HepG2 (cell line): ENCODE measurements at regions not wholly inside any gene's neighbourhood (a gene's known extent, or its start where the extent isn't known, plus 50 kb on each side); places are given as distances from the start of the nearest gene placed in this dataset.

Experiments used
- BHLHE40 ChIP-seq: IDR thresholded peaks from 2 replicates; pipeline ENCODE4 v1.6.1; 2011; ENCODE audit warnings: low read length, improper control_type of control experiment
- CC2D1A ChIP-seq: sonication (generic); formaldehyde crosslinking; IDR thresholded peaks from 2 replicates; pipeline ENCODE4 v1.8.1; 2023; ENCODE audit warnings: mild to moderate bottlenecking, missing genetic modification reagents
- CCAR2 ChIP-seq: fragments of 200-400 bp; formaldehyde crosslinking; optimal IDR thresholded peaks from 2 replicates; pipeline ENCODE3; 2018; ENCODE audit warnings: low read depth, mild to moderate bottlenecking, low read length, moderate library complexity
- GABPB1 ChIP-seq: IDR thresholded peaks from 2 replicates; pipeline ENCODE4 v1.6.1; 2016; ENCODE audit warnings: mild to moderate bottlenecking, missing genetic modification reagents, moderate library complexity, missing compliant biosample characterization
- KDM2A ChIP-seq: sonication (generic); formaldehyde crosslinking; IDR thresholded peaks from 2 replicates; pipeline ENCODE4 v1.4.0; 2020; ENCODE audit warnings: low read depth, missing genetic modification reagents, borderline replicate concordance
- KLF15 ChIP-seq: sonication (generic); formaldehyde crosslinking; IDR thresholded peaks from 2 replicates; pipeline ENCODE4 v1.8.1; 2023; ENCODE audit warnings: borderline replicate concordance, mild to moderate bottlenecking, inconsistent platforms, missing genetic modification reagents, mixed read lengths
- MED1 ChIP-seq: sonication (generic); formaldehyde crosslinking; IDR thresholded peaks from 2 replicates; pipeline ENCODE4 v1.4.0; 2020; ENCODE audit warnings: missing genetic modification reagents
- MZF1 ChIP-seq: sonication (generic); formaldehyde crosslinking; IDR thresholded peaks from 2 replicates; pipeline ENCODE4 v1.8.1; 2023; ENCODE audit warnings: mild to moderate bottlenecking, missing genetic modification reagents, borderline replicate concordance
- NFATC3 ChIP-seq: sonication (generic); formaldehyde crosslinking; IDR thresholded peaks from 2 replicates; pipeline ENCODE4 v1.5.1; 2020; ENCODE audit warnings: mild to moderate bottlenecking, missing genetic modification reagents
- NKX3-1 ChIP-seq: sonication (generic); formaldehyde crosslinking; IDR thresholded peaks from 2 replicates; pipeline ENCODE4 v1.5.0; 2020; ENCODE audit warnings: missing genetic modification reagents
- NR1H2 ChIP-seq: sonication (generic); formaldehyde crosslinking; IDR thresholded peaks from 2 replicates; pipeline ENCODE4 v1.8.1; 2022; ENCODE audit warnings: low read depth, missing genetic modification reagents, borderline replicate concordance
- POLR2G ChIP-seq: fragments of 200-400 bp; formaldehyde crosslinking; IDR thresholded peaks from 2 replicates; pipeline ENCODE4 v1.6.1; 2018; ENCODE audit warnings: mild to moderate bottlenecking, low read depth, low read length, moderate library complexity
- RCOR2 ChIP-seq: IDR thresholded peaks from 2 replicates; pipeline ENCODE4 v1.6.1; 2016; ENCODE audit warnings: missing biosample characterization, missing genetic modification reagents
- SSRP1 ChIP-seq: IDR thresholded peaks from 2 replicates; pipeline ENCODE4 v1.6.1; 2016; ENCODE audit warnings: control low read depth
- ZBTB21 ChIP-seq: sonication (generic); formaldehyde crosslinking; IDR thresholded peaks from 2 replicates; pipeline ENCODE4 v1.4.0; 2020; ENCODE audit warnings: missing genetic modification reagents
- ZMYM2 ChIP-seq: sonication (generic); formaldehyde crosslinking; IDR thresholded peaks from 2 replicates; pipeline ENCODE4 v1.8.0; 2022; ENCODE audit warnings: mild to moderate bottlenecking, missing genetic modification reagents
- ZNF34 ChIP-seq: sonication (generic); formaldehyde crosslinking; IDR thresholded peaks from 2 replicates; pipeline ENCODE4 v1.4.0; 2020; ENCODE audit warnings: mild to moderate bottlenecking, missing genetic modification reagents, borderline replicate concordance
- ZNF644 ChIP-seq: IDR thresholded peaks from 2 replicates; pipeline ENCODE4 v1.6.1; 2016; ENCODE audit warnings: low read depth
- ZNF704 ChIP-seq: sonication (generic); formaldehyde crosslinking; IDR thresholded peaks from 2 replicates; pipeline ENCODE4 v1.8.1; 2023; ENCODE audit warnings: mild to moderate bottlenecking, inconsistent platforms, moderate library complexity, missing genetic modification reagents, borderline replicate concordance
- TF ChIP-seq, protein P1 (sequence below): sonication (generic); formaldehyde crosslinking; IDR thresholded peaks from 2 replicates; pipeline ENCODE4 v1.8.0; 2023; ENCODE audit warnings: mild to moderate bottlenecking, missing genetic modification reagents
- TF ChIP-seq, protein P2 (sequence below): fragments of 450-650 bp; IDR thresholded peaks from 2 replicates; pipeline ENCODE4 v1.6.1; 2017
- TF ChIP-seq, protein P3 (sequence below): sonication (generic); formaldehyde crosslinking; IDR thresholded peaks from 2 replicates; pipeline ENCODE4 v1.4.0; 2020; ENCODE audit warnings: missing genetic modification reagents
- TF ChIP-seq, protein P4 (sequence below): sonication (generic); formaldehyde crosslinking; IDR thresholded peaks from 2 replicates; pipeline ENCODE4 v1.5.1; 2020; ENCODE audit warnings: missing genetic modification reagents, mild to moderate bottlenecking, borderline replicate concordance

GRCh38 chr4:68732653-68733466, 62.4 kb upstream of the UGT2B15 start (continued):
- TF ChIP-seq NFATC3 (CRISPR knock-in tag): no peak
- TF ChIP-seq NKX3-1: no peak; the same call in 1 of the 2 replicates
- TF ChIP-seq, protein P1, sequence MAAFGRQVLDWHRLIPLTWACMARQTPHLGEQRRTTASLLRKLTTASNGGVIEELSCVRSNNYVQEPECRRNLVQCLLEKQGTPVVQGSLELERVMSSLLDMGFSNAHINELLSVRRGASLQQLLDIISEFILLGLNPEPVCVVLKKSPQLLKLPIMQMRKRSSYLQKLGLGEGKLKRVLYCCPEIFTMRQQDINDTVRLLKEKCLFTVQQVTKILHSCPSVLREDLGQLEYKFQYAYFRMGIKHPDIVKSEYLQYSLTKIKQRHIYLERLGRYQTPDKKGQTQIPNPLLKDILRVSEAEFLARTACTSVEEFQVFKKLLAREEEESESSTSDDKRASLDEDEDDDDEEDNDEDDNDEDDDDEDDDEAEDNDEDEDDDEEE (CRISPR knock-in tag): no peak
- peak; percentile 55 for TF ChIP-seq ZNF644
- no peak; the same call in 1 of the 2 replicates for TF ChIP-seq SSRP1 (CRISPR knock-in tag)
- no peak; the same call in 1 of the 2 replicates for TF ChIP-seq ZNF34 (CRISPR knock-in tag)
- peak; percentile 39; the same call in 1 of the 2 replicates for TF ChIP-seq GABPB1 (CRISPR knock-in tag)
- no peak for TF ChIP-seq CCAR2
- TF ChIP-seq, protein P2, sequence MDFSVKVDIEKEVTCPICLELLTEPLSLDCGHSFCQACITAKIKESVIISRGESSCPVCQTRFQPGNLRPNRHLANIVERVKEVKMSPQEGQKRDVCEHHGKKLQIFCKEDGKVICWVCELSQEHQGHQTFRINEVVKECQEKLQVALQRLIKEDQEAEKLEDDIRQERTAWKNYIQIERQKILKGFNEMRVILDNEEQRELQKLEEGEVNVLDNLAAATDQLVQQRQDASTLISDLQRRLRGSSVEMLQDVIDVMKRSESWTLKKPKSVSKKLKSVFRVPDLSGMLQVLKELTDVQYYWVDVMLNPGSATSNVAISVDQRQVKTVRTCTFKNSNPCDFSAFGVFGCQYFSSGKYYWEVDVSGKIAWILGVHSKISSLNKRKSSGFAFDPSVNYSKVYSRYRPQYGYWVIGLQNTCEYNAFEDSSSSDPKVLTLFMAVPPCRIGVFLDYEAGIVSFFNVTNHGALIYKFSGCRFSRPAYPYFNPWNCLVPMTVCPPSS: no peak
- peak; percentile 97 for TF ChIP-seq MED1 (CRISPR knock-in tag)
- TF ChIP-seq KDM2A (CRISPR knock-in tag): no peak
- no peak for TF ChIP-seq NR1H2
- TF ChIP-seq ZNF704 (CRISPR knock-in tag): no peak
- TF ChIP-seq KLF15 (CRISPR knock-in tag): no peak
- TF ChIP-seq BHLHE40: no peak
- 0 out of 2 replicates have a peak, but pooled peaks have one; percentile 9 for TF ChIP-seq ZBTB21 (CRISPR knock-in tag)
- TF ChIP-seq, protein P3, sequence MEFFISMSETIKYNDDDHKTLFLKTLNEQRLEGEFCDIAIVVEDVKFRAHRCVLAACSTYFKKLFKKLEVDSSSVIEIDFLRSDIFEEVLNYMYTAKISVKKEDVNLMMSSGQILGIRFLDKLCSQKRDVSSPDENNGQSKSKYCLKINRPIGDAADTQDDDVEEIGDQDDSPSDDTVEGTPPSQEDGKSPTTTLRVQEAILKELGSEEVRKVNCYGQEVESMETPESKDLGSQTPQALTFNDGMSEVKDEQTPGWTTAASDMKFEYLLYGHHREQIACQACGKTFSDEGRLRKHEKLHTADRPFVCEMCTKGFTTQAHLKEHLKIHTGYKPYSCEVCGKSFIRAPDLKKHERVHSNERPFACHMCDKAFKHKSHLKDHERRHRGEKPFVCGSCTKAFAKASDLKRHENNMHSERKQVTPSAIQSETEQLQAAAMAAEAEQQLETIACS: no peak
- peak; percentile 68 for TF ChIP-seq POLR2G
- TF ChIP-seq MZF1 (CRISPR knock-in tag): no peak
- TF ChIP-seq, protein P4, sequence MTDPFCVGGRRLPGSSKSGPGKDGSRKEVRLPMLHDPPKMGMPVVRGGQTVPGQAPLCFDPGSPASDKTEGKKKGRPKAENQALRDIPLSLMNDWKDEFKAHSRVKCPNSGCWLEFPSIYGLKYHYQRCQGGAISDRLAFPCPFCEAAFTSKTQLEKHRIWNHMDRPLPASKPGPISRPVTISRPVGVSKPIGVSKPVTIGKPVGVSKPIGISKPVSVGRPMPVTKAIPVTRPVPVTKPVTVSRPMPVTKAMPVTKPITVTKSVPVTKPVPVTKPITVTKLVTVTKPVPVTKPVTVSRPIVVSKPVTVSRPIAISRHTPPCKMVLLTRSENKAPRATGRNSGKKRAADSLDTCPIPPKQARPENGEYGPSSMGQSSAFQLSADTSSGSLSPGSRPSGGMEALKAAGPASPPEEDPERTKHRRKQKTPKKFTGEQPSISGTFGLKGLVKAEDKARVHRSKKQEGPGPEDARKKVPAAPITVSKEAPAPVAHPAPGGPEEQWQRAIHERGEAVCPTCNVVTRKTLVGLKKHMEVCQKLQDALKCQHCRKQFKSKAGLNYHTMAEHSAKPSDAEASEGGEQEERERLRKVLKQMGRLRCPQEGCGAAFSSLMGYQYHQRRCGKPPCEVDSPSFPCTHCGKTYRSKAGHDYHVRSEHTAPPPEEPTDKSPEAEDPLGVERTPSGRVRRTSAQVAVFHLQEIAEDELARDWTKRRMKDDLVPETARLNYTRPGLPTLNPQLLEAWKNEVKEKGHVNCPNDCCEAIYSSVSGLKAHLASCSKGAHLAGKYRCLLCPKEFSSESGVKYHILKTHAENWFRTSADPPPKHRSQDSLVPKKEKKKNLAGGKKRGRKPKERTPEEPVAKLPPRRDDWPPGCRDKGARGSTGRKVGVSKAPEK: peak; percentile 88; the same call in 1 of the 2 replicates
- no peak for TF ChIP-seq CC2D1A (CRISPR knock-in tag)
- peak; percentile 95 for TF ChIP-seq ZMYM2
- TF ChIP-seq RCOR2: peak; percentile 96; the same call in 1 of the 2 replicates
